DND-41 (cell line): ENCODE measurements at regions not wholly inside any gene's neighbourhood (a gene's known extent, or its start where the extent isn't known, plus 50 kb on each side); places are given as distances from the start of the nearest gene placed in this dataset.

ENCODE experiments used
- CTCF ChIP-seq: IDR thresholded peaks from 2 replicates; pipeline ENCODE4 v1.5.1; 2012; ENCODE audit warnings: borderline replicate concordance, low read length, moderate library complexity, mild to moderate bottlenecking; ENCODE audit not compliant: poor library complexity, severe bottlenecking; ENCODE audit errors: extremely low read depth
- EZH2 ChIP-seq: IDR thresholded peaks from 3 replicates; pipeline ENCODE4 v1.6.1; 2012; ENCODE audit warnings: borderline replicate concordance, low read depth, mild to moderate bottlenecking, moderate library complexity, low read length, inconsistent platforms; ENCODE audit not compliant: severe bottlenecking

- TF ChIP-seq EZH2 (no peak), CTCF (no peak)
Measured at GRCh38 chr4:71945791-71946190, 86.0 kb upstream of the NPFFR2 start.
